DND-41 (cell line): ENCODE measurements at regions not wholly inside any gene's neighbourhood (a gene's known extent, or its start where the extent isn't known, plus 50 kb on each side); places are given as distances from the start of the nearest gene placed in this dataset.
A peak's percentile ranks its signal among the peaks of the same experiment; 100 is the strongest.

Source experiments
- ATAC-seq: fragments of 200-7000 bp; cut with Tn5 transposase; 3 replicates; pipeline ENCODE4 v1.9.1; 2021; ENCODE audit warnings: low read depth; ENCODE audit not compliant: insufficient read depth
- DNase-seq: peaks from one replicate; pipeline ENCODE4 v3.0.0-alpha.2; 2020
- H2AFZ ChIP-seq: 2 replicates; pipeline ENCODE4 v1.6.0; 2012; ENCODE audit warnings: low read depth, low read length
- H3K27ac ChIP-seq: 2 replicates; pipeline ENCODE4 v1.5.1; 2012; ENCODE audit warnings: low read length, inconsistent platforms
- H3K27me3 ChIP-seq: fragments of 200-600 bp; sonication (generic); 2 replicates; pipeline ENCODE4 v1.6.0; 2012; ENCODE audit warnings: low read length, mild to moderate bottlenecking, inconsistent platforms; ENCODE audit not compliant: insufficient read depth, poor library complexity
- H3K36me3 ChIP-seq: 2 replicates; pipeline ENCODE4 v1.5.1; 2012; ENCODE audit warnings: low read length, inconsistent platforms; ENCODE audit not compliant: insufficient read depth
- H3K4me1 ChIP-seq: 2 replicates; pipeline ENCODE4 v1.5.1; 2012; ENCODE audit warnings: mild to moderate bottlenecking, low read length; ENCODE audit not compliant: insufficient read depth
- H3K4me2 ChIP-seq: 2 replicates; pipeline ENCODE4 v1.6.0; 2012; ENCODE audit warnings: mild to moderate bottlenecking, moderate library complexity, low read length, inconsistent platforms; ENCODE audit not compliant: insufficient read depth
- H3K4me3 ChIP-seq, 2 experiments: fragments of 200-600 bp in 1 of 2; shearing (Covaris generic) in 1 of 2; 2 replicates each; pipeline ENCODE4 v1.5.1; 2012 to 2016; ENCODE audit warnings: inconsistent platforms in 2 of 2, low read length in 2 of 2, mild to moderate bottlenecking in 2 of 2, low read depth in 1 of 2, moderate library complexity in 1 of 2
- H3K79me2 ChIP-seq: 2 replicates; pipeline ENCODE4 v1.6.0; 2012; ENCODE audit warnings: low read length, inconsistent platforms; ENCODE audit not compliant: insufficient read depth
- H3K9ac ChIP-seq: 2 replicates; pipeline ENCODE4 v1.6.0; 2012; ENCODE audit warnings: low read depth, mild to moderate bottlenecking, inconsistent platforms, low read length, moderate library complexity
- H3K9me3 ChIP-seq: 2 replicates; pipeline ENCODE4 v1.5.1; 2012; ENCODE audit warnings: low read length, moderate library complexity, mild to moderate bottlenecking, inconsistent platforms; ENCODE audit not compliant: insufficient read depth, severe bottlenecking
- H4K20me1 ChIP-seq: 2 replicates; pipeline ENCODE4 v1.6.0; 2012; ENCODE audit warnings: low read length; ENCODE audit not compliant: insufficient read depth
- CTCF ChIP-seq: IDR thresholded peaks from 2 replicates; pipeline ENCODE4 v1.5.1; 2012; ENCODE audit warnings: borderline replicate concordance, low read length, moderate library complexity, mild to moderate bottlenecking; ENCODE audit not compliant: poor library complexity, severe bottlenecking; ENCODE audit errors: extremely low read depth
- EZH2 ChIP-seq: IDR thresholded peaks from 3 replicates; pipeline ENCODE4 v1.6.1; 2012; ENCODE audit warnings: borderline replicate concordance, low read depth, mild to moderate bottlenecking, moderate library complexity, low read length, inconsistent platforms; ENCODE audit not compliant: severe bottlenecking

GRCh38 chr15:45943240-45943639 lies 308.4 kb downstream of the SQOR start:
- H3K36me3 ChIP-seq = no peaks in the 10 kb centered on the region
- H3K9ac ChIP-seq = no peak overlapping the region
- H2AFZ ChIP-seq = no peak overlapping the region
- H3K4me2 ChIP-seq = no peak overlapping the region
- ATAC-seq = no peak
- no peaks in the 10 kb centered on the region for H3K9me3 ChIP-seq
- TF ChIP-seq CTCF = no peak
- no peak for TF ChIP-seq EZH2
- DNase-seq = no peak
- H3K27ac ChIP-seq = no peak overlapping the region
- no peak overlapping the region for H3K4me3 ChIP-seq
- no peaks in the 10 kb centered on the region for H3K27me3 ChIP-seq
- H4K20me1 ChIP-seq = no peaks in the 10 kb centered on the region
- peaks cover 8% of the 10 kb centered on the region for H3K4me1 ChIP-seq
- H3K79me2 ChIP-seq = no peaks in the 10 kb centered on the region

GRCh38 chr15:45946111-45946510 lies 311.3 kb downstream of the SQOR start:
- Histone ChIP-seq H3K79me2 (no peaks in the 10 kb centered on the region), H3K27ac (no peak overlapping the region), H3K9me3 (no peaks in the 10 kb centered on the region), H3K4me1 (peaks cover 18% of the 10 kb centered on the region), H4K20me1 (no peaks in the 10 kb centered on the region), H3K36me3 (no peaks in the 10 kb centered on the region), H3K4me2 (no peak overlapping the region), H3K9ac (no peak overlapping the region), H3K27me3 (no peaks in the 10 kb centered on the region), H3K4me3 (no peak overlapping the region), H2AFZ (no peak overlapping the region)
- ATAC-seq = no peak
- DNase-seq = no peak
- TF ChIP-seq CTCF (no peak), EZH2 (no peak)

DNA sequence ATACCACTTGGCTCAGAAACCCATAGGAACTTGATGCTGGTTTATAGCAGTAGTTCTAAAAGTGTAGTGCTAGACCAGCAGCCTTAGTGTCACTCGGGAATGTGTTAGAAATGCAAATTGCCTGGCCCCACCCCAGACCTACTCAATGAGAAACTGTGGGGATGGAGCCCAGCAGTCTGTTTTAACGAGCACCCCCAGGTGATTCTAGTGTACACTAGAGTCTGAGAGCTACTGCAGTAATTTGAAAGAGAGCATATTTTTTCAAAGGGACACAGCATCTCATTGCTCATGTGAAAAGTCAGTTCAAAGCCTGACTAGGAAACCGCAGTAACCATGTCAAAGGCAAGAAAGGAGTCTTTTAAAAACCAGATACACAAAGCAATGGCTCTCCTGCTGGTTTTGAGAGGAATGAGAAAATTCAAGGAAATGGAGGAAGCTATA lies 313.4 kb downstream of the SQOR start:
- Histone ChIP-seq H3K4me1 (peaks cover 18% of the 10 kb centered on the region), H4K20me1 (no peaks in the 10 kb centered on the region), H3K79me2 (no peaks in the 10 kb centered on the region), H3K36me3 (no peaks in the 10 kb centered on the region), H3K27me3 (no peaks in the 10 kb centered on the region), H3K9me3 (no peaks in the 10 kb centered on the region), H3K27ac (no peak overlapping the region), H3K4me2 (0 out of 2 replicates have a peak overlapping the region, but pooled peaks have one; percentile 25), H2AFZ (no peak overlapping the region), H3K4me3 (no peak overlapping the region), H3K9ac (no peak overlapping the region)
- peak; percentile 74 for DNase-seq
- ATAC-seq = peak; percentile 93
- TF ChIP-seq EZH2 = no peak
- peak; percentile 26 for TF ChIP-seq CTCF

- Histone ChIP-seq H3K9ac (no peak overlapping the region), H3K4me1 (no peaks in the 10 kb centered on the region), H4K20me1 (no peaks in the 10 kb centered on the region), H3K27me3 (no peaks in the 10 kb centered on the region), H2AFZ (no peak overlapping the region), H3K4me2 (no peak overlapping the region), H3K79me2 (no peaks in the 10 kb centered on the region), H3K36me3 (no peaks in the 10 kb centered on the region), H3K27ac (no peak overlapping the region), H3K4me3 (no peak overlapping the region), H3K9me3 (no peaks in the 10 kb centered on the region)
- ATAC-seq = no peak
- TF ChIP-seq EZH2 = no peak
- no peak for TF ChIP-seq CTCF
- no peak for DNase-seq
These were observed 324.1 kb downstream of the SQOR start for GRCh38 chr15:45958924-45959323.
